Neural crest cell (in vitro differentiated cells): ENCODE measurements at regions not wholly inside any gene's neighbourhood (a gene's known extent, or its start where the extent isn't known, plus 50 kb on each side); places are given as distances from the start of the nearest gene placed in this dataset.

Experiments used
- DNase-seq: peaks from one replicate; pipeline ENCODE4 v3.0.0; 2021; ENCODE audit warnings: low read depth, mixed read lengths, low spot score
- H3K27ac Mint-ChIP-seq: one replicate; pipeline ENCODE4 v1.8.0; 2021; ENCODE audit warnings: mild to moderate bottlenecking, mixed read lengths; ENCODE audit not compliant: unreplicated experiment
- H3K27me3 Mint-ChIP-seq: 2 replicates; pipeline ENCODE4 v1.8.0; 2021; ENCODE audit warnings: low read depth, mild to moderate bottlenecking, mixed read lengths
- H3K36me3 Mint-ChIP-seq: 2 replicates; pipeline ENCODE4 v1.8.0; 2021; ENCODE audit warnings: low read depth, mild to moderate bottlenecking, mixed read lengths
- H3K4me1 Mint-ChIP-seq: 2 replicates; pipeline ENCODE4 v1.8.0; 2021; ENCODE audit warnings: mixed read lengths
- H3K4me3 Mint-ChIP-seq: one replicate; pipeline ENCODE4 v1.8.0; 2021; ENCODE audit warnings: mild to moderate bottlenecking, mixed read lengths
- H3K9me3 Mint-ChIP-seq: 2 replicates; pipeline ENCODE4 v1.8.0; 2021; ENCODE audit warnings: mixed read lengths
- TF ChIP-seq, protein P1 (sequence below): fragments of 200-600 bp; sonication (generic); conservative IDR thresholded peaks from 2 replicates; pipeline ENCODE4 v1.5.0; 2021; ENCODE audit warnings: antibody characterized with exemption, mild to moderate bottlenecking

DNA sequence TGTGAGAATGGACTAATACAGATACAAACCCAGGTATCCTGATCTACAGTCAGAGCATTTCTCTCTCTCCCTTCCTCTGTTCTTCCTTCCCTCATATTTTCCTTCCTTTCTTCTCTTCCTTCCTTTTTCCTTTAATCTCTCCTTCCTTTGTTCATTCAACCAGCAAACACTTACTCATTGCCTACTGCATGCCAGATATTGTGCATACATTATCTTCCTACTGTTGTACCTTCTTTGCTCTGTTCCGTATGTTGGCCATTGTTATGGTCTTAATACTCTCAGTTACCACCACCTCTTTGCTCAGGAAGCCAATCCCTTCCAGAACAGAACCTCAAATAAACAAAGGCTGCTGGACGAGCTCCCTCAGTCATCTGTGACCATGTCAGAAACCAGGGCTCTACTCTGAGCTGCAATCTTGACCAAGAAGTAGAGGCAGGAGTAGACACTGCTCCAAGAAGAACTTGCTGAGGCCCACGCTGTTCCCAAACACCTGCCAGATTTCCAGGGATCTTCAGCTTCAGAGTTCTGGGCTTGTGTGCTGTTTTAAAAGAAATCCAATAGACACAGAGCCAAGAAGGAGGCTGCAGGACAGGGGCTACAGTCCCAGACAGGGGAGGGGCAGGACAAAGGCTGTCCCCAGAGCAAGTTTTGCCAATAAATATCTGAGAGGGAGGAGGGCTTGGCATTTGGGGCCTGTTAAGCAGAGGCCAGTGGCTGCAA, 526.7 kb upstream of the TBX3 start:
- no peak for DNase-seq
- Mint-ChIP-seq H3K4me3 (no peak overlapping the region), H3K4me1 (peaks cover 22% of the 10 kb centered on the region), H3K36me3 (no peaks in the 10 kb centered on the region), H3K27ac (no peak overlapping the region), H3K9me3 (peaks cover 5% of the 10 kb centered on the region), H3K27me3 (no peaks in the 10 kb centered on the region)
- TF ChIP-seq, protein P1, sequence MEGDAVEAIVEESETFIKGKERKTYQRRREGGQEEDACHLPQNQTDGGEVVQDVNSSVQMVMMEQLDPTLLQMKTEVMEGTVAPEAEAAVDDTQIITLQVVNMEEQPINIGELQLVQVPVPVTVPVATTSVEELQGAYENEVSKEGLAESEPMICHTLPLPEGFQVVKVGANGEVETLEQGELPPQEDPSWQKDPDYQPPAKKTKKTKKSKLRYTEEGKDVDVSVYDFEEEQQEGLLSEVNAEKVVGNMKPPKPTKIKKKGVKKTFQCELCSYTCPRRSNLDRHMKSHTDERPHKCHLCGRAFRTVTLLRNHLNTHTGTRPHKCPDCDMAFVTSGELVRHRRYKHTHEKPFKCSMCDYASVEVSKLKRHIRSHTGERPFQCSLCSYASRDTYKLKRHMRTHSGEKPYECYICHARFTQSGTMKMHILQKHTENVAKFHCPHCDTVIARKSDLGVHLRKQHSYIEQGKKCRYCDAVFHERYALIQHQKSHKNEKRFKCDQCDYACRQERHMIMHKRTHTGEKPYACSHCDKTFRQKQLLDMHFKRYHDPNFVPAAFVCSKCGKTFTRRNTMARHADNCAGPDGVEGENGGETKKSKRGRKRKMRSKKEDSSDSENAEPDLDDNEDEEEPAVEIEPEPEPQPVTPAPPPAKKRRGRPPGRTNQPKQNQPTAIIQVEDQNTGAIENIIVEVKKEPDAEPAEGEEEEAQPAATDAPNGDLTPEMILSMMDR = no peak

DNA sequence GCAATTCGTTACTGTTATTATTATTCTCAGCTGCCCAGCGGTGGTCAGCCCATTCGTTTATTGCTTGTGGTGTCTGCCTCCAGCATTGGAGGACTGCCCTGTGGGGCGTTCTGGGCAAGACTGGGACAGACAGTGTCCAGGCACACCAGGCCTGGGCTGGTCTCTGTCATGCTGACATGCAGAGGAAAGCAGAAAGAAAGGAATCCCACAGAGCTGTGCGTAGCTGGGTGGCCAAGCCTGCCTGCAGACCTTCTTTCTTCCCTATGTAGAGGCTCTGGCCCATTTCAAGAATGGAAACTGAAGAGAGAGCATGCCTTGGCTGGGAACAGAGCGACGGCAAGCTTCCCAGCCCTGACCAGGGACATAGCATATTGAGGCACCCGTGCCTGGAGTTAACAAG, 525.3 kb upstream of the TBX3 start:
- no peak overlapping the region for H3K4me3 Mint-ChIP-seq
- H3K9me3 Mint-ChIP-seq = peaks cover 7% of the 10 kb centered on the region
- TF ChIP-seq, protein P1 = no peak
- peak overlapping the region; percentile 46 for H3K27ac Mint-ChIP-seq
- H3K36me3 Mint-ChIP-seq = no peaks in the 10 kb centered on the region
- no peak for DNase-seq
- H3K27me3 Mint-ChIP-seq = no peaks in the 10 kb centered on the region
- H3K4me1 Mint-ChIP-seq = peaks cover 28% of the 10 kb centered on the region

DNA sequence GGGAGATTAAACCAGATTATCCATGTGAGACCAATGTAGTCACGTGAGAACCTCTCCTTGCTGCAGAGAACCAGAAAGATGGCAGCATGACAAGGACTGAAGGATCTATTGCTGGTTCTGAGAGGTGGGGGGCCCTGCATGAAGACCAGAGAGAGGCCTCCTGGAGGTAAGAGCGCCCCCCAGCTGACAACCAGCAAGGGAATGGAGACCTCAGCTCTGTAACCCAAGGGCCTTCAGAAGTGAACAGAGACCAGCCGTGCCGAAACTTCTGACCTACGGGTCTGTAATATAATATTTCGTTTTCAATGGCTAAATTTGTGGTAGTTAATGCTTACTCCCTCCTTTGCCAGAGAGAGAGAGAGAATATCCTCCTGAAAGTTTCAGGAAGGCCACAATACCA, 524.1 kb upstream of the TBX3 start:
- no peaks in the 10 kb centered on the region for H3K27me3 Mint-ChIP-seq
- no peaks in the 10 kb centered on the region for H3K36me3 Mint-ChIP-seq
- peaks cover 17% of the 10 kb centered on the region for H3K4me1 Mint-ChIP-seq
- H3K4me3 Mint-ChIP-seq = no peak overlapping the region
- no peak overlapping the region for H3K27ac Mint-ChIP-seq
- no peak for DNase-seq
- peaks cover 7% of the 10 kb centered on the region for H3K9me3 Mint-ChIP-seq
- TF ChIP-seq, protein P1 = no peak

DNA sequence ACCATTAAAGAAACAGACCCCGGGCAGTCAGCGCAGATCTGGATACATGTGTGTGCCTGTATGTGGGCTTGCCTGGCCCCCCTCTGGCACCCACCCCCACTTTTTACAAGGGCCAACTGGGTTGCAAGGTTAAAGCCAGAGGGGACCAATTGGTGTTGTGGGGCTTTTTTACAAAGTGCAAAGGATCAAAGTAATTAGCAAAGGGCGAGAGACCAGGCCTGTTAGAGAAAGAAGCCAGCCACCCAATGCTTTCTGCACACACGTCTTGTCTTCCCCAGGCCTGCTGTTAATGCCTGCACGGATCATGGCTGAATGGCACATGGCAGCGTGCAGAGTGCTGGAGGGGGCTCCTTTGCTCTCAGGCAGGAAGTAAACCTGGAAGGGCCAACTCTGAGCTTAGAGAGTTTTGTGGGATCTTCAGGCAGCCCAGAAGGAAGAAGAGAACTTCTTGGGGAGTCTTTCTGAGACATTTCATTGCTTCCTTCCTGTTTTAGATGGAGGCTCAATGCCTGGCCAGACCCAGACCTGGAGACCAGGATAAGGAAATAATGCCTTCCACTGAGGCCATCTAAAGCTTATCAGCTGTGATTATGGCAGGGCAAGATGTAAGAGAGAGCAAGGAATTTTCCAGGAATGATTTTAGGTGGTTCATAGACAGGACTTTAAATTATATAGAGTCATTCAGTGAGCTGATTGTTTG, 523.4 kb upstream of the TBX3 start:
- Mint-ChIP-seq H3K36me3 (no peaks in the 10 kb centered on the region), H3K27ac (no peak overlapping the region), H3K4me1 (peaks cover 14% of the 10 kb centered on the region), H3K4me3 (no peak overlapping the region), H3K27me3 (no peaks in the 10 kb centered on the region), H3K9me3 (peaks cover 7% of the 10 kb centered on the region)
- no peak for DNase-seq
- TF ChIP-seq, protein P1 = no peak

DNA sequence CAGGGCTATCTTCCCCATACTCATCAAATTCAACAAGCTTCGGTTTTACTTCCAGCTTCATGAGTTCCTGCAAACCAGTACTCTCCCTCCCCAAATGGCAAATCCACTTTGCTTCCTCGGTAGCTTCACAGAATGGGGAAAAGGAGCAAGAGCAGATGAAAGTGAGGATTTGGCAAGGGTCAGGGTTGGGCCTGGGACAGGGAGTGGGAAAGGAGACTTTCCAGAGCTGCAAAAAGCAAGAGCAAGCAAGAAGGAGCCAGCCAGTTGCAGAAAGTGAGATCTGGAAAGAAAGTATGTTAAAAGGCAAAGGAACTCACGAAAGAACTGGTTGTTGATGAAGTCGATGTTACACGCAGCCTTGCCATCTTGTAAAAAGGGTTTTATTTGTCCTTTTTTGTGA, 522.8 kb upstream of the TBX3 start:
- Mint-ChIP-seq H3K4me1 (peaks cover 14% of the 10 kb centered on the region), H3K27ac (no peak overlapping the region), H3K27me3 (no peaks in the 10 kb centered on the region), H3K36me3 (no peaks in the 10 kb centered on the region), H3K4me3 (no peak overlapping the region), H3K9me3 (peaks cover 7% of the 10 kb centered on the region)
- TF ChIP-seq, protein P1 = no peak
- no peak for DNase-seq
